ENCODE measurements at regions not wholly inside any gene's neighbourhood (a gene's known extent, or its start where the extent isn't known, plus 50 kb on each side); places are given as distances from the start of the nearest gene placed in this dataset.

DNA sequence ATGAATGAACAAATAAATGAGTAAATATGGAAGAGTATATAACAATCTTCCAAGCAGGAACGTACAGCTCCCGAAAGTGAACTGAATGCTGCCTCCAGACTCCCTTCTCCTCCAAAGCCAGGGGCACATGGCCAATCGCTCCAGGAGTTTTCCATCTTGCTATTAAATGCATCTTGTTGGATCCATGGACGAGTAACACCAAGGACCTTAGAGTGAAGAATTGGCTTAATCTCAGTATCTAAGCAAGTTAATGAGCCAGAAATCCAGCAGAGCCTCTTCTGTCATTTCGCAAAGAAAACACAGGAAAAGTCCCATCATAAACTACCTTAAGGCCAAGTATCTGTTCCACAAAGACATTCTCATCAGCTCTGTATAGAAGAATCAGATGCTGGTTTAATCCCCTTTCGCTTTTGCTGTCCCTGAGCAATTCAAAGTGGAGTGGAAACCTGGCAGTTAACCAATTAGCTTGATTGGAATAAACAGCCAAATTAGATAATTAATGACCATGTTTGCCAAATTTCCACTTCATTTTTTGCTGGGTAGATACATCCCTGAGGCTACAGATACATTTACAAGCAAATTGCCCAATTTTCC, 116.0 kb downstream of the MIS18A start (continued):
- TF ChIP-seq, protein P1, sequence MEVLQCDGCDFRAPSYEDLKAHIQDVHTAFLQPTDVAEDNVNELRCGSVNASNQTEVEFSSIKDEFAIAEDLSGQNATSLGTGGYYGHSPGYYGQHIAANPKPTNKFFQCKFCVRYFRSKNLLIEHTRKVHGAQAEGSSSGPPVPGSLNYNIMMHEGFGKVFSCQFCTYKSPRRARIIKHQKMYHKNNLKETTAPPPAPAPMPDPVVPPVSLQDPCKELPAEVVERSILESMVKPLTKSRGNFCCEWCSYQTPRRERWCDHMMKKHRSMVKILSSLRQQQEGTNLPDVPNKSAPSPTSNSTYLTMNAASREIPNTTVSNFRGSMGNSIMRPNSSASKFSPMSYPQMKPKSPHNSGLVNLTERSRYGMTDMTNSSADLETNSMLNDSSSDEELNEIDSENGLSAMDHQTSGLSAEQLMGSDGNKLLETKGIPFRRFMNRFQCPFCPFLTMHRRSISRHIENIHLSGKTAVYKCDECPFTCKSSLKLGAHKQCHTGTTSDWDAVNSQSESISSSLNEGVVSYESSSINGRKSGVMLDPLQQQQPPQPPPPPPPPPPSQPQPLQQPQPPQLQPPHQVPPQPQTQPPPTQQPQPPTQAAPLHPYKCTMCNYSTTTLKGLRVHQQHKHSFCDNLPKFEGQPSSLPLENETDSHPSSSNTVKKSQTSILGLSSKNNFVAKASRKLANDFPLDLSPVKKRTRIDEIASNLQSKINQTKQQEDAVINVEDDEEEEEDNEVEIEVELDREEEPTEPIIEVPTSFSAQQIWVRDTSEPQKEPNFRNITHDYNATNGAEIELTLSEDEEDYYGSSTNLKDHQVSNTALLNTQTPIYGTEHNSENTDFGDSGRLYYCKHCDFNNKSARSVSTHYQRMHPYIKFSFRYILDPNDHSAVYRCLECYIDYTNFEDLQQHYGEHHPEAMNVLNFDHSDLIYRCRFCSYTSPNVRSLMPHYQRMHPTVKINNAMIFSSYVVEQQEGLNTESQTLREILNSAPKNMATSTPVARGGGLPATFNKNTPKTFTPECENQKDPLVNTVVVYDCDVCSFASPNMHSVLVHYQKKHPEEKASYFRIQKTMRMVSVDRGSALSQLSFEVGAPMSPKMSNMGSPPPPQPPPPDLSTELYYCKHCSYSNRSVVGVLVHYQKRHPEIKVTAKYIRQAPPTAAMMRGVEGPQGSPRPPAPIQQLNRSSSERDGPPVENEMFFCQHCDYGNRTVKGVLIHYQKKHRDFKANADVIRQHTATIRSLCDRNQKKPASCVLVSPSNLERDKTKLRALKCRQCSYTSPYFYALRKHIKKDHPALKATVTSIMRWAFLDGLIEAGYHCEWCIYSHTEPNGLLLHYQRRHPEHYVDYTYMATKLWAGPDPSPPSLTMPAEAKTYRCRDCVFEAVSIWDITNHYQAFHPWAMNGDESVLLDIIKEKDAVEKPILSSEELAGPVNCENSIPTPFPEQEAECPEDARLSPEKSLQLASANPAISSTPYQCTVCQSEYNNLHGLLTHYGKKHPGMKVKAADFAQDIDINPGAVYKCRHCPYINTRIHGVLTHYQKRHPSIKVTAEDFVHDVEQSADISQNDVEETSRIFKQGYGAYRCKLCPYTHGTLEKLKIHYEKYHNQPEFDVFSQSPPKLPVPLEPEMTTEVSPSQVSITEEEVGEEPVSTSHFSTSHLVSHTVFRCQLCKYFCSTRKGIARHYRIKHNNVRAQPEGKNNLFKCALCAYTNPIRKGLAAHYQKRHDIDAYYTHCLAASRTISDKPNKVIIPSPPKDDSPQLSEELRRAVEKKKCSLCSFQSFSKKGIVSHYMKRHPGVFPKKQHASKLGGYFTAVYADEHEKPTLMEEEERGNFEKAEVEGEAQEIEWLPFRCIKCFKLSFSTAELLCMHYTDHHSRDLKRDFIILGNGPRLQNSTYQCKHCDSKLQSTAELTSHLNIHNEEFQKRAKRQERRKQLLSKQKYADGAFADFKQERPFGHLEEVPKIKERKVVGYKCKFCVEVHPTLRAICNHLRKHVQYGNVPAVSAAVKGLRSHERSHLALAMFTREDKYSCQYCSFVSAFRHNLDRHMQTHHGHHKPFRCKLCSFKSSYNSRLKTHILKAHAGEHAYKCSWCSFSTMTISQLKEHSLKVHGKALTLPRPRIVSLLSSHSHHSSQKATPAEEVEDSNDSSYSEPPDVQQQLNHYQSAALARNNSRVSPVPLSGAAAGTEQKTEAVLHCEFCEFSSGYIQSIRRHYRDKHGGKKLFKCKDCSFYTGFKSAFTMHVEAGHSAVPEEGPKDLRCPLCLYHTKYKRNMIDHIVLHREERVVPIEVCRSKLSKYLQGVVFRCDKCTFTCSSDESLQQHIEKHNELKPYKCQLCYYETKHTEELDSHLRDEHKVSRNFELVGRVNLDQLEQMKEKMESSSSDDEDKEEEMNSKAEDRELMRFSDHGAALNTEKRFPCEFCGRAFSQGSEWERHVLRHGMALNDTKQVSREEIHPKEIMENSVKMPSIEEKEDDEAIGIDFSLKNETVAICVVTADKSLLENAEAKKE (CRISPR knock-in tag; IDR thresholded peaks at IDR 0.05) = no peak
- no peak for TF ChIP-seq ZNF114 (CRISPR knock-in tag; IDR thresholded peaks at IDR 0.05)
- TF ChIP-seq, protein P2, sequence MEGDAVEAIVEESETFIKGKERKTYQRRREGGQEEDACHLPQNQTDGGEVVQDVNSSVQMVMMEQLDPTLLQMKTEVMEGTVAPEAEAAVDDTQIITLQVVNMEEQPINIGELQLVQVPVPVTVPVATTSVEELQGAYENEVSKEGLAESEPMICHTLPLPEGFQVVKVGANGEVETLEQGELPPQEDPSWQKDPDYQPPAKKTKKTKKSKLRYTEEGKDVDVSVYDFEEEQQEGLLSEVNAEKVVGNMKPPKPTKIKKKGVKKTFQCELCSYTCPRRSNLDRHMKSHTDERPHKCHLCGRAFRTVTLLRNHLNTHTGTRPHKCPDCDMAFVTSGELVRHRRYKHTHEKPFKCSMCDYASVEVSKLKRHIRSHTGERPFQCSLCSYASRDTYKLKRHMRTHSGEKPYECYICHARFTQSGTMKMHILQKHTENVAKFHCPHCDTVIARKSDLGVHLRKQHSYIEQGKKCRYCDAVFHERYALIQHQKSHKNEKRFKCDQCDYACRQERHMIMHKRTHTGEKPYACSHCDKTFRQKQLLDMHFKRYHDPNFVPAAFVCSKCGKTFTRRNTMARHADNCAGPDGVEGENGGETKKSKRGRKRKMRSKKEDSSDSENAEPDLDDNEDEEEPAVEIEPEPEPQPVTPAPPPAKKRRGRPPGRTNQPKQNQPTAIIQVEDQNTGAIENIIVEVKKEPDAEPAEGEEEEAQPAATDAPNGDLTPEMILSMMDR (conservative IDR thresholded peaks at IDR 0.05; ENCODE audit: low read depth in 2 of 2) = no peak

DNA sequence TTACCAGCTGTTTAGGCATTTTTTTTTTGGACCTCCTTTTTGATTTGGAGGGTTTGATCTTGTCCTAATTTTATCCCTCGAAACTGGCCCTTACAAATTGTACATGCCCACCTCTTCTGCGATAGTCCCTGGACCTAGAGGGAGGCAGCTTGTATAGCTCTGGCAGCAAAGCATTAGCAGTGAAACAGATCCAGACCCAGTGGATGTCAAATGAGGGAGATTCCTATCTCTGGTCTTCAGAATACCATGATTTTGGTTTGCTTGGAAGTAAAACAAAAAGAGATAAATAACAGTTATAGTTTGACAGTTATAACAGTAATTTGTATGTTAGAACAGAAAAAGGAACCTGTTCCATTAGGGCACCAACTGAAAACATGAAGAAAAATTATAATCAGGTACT, 123.6 kb downstream of the MIS18A start:
- H3K4me3 Mint-ChIP-seq = no peak overlapping the region
- Histone ChIP-seq H4K20me1 (replicated peaks; ENCODE audit: insufficient read depth) (no peaks in the 10 kb centered on the region), H3K4me2 (peak overlapping the region; percentile 31; the same call in 1 of the 2 replicates), H3K4me3 (no peak overlapping the region), H3K79me2 (replicated peaks; ENCODE audit: insufficient read depth) (no peaks in the 10 kb centered on the region), H3K9me2 (ENCODE audit: insufficient read depth) (no peaks in the 10 kb centered on the region), H3K27ac (ENCODE audit: low read depth) (no peak overlapping the region), H3F3A (replicated peaks; ENCODE audit: low read depth) (no peaks in the 10 kb centered on the region), H3K4me1 (ENCODE audit: insufficient read depth) (peaks cover 44% of the 10 kb centered on the region), H3K27me3 (ENCODE audit: insufficient read depth) (no peaks in the 10 kb centered on the region), H2AFZ (no peak overlapping the region), H3K36me3 (ENCODE audit: insufficient read depth) (no peaks in the 10 kb centered on the region)
- ATAC-seq (no peak), DNase-seq (ENCODE audit: low spot score) (no peak)
- no peaks in the 10 kb centered on the region; the same call in 2 of the 3 replicates for H3K9me3 Mint-ChIP-seq
- peak overlapping the region; percentile 38; the same call in 1 of the 2 replicates for H3K27ac Mint-ChIP-seq
- H3K27me3 Mint-ChIP-seq (ENCODE audit: insufficient read depth, low read depth, poor library complexity) = peaks cover 3% of the 10 kb centered on the region
- H3K36me3 Mint-ChIP-seq (ENCODE audit: low read depth) = no peaks in the 10 kb centered on the region
- peaks cover 34% of the 10 kb centered on the region for H3K4me1 Mint-ChIP-seq
- TF ChIP-seq JUNB (IDR thresholded peaks at IDR 0.05; ENCODE audit: unreplicated experiment) (no peak), ZNF331 (CRISPR knock-in tag; IDR thresholded peaks at IDR 0.05; ENCODE audit: low read depth) (no peak), EZH2phosphoT487 (IDR thresholded peaks at IDR 0.05; ENCODE audit: unreplicated experiment) (no peak), EZH2 (IDR thresholded peaks at IDR 0.05; ENCODE audit: low read depth, unreplicated experiment) (no peak), CREB1 (CRISPR knock-in tag; IDR thresholded peaks at IDR 0.05; ENCODE audit: low read depth) (no peak), NANOG (IDR thresholded peaks at IDR 0.05; ENCODE audit: borderline replicate concordance) (no peak), ZNF114 (CRISPR knock-in tag; IDR thresholded peaks at IDR 0.05) (no peak)
- TF ChIP-seq, protein P3, sequence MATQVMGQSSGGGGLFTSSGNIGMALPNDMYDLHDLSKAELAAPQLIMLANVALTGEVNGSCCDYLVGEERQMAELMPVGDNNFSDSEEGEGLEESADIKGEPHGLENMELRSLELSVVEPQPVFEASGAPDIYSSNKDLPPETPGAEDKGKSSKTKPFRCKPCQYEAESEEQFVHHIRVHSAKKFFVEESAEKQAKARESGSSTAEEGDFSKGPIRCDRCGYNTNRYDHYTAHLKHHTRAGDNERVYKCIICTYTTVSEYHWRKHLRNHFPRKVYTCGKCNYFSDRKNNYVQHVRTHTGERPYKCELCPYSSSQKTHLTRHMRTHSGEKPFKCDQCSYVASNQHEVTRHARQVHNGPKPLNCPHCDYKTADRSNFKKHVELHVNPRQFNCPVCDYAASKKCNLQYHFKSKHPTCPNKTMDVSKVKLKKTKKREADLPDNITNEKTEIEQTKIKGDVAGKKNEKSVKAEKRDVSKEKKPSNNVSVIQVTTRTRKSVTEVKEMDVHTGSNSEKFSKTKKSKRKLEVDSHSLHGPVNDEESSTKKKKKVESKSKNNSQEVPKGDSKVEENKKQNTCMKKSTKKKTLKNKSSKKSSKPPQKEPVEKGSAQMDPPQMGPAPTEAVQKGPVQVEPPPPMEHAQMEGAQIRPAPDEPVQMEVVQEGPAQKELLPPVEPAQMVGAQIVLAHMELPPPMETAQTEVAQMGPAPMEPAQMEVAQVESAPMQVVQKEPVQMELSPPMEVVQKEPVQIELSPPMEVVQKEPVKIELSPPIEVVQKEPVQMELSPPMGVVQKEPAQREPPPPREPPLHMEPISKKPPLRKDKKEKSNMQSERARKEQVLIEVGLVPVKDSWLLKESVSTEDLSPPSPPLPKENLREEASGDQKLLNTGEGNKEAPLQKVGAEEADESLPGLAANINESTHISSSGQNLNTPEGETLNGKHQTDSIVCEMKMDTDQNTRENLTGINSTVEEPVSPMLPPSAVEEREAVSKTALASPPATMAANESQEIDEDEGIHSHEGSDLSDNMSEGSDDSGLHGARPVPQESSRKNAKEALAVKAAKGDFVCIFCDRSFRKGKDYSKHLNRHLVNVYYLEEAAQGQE (IDR thresholded peaks at IDR 0.05; ENCODE audit: unreplicated experiment) = no peak
- TF ChIP-seq, protein P2 (conservative IDR thresholded peaks at IDR 0.05; ENCODE audit: low read depth in 2 of 2) = no peak
